ENCODE measurements at regions not wholly inside any gene's neighbourhood (a gene's known extent, or its start where the extent isn't known, plus 50 kb on each side); places are given as distances from the start of the nearest gene placed in this dataset.

GRCh38 chr12:24544368-24544767, 404.5 kb downstream of the BCAT1 start:
- no peak for DNase-seq
- H3K4me3 ChIP-seq (ENCODE audit: low read length): no peak overlapping the region
- H3K4me1 ChIP-seq (ENCODE audit: control insufficient read depth, insufficient read depth, low read length): no peaks in the 10 kb centered on the region
- no peaks in the 10 kb centered on the region for H3K9me3 ChIP-seq (ENCODE audit: control insufficient read depth, low read depth, low read length)
- H3K36me3 ChIP-seq (ENCODE audit: control insufficient read depth, insufficient read depth, low read length): no peaks in the 10 kb centered on the region
- no peaks in the 10 kb centered on the region for H3K27me3 ChIP-seq (ENCODE audit: control insufficient read depth, insufficient read depth, low read length)
- no peak overlapping the region for H3K27ac ChIP-seq (ENCODE audit: low read length)

- DNase-seq: no peak
- 80% methylated on average over 3 of the region's 5 CpGs for WGBS (ENCODE audit: insufficient coverage, low lambda C conversion rate)
- H3K4me3 ChIP-seq (ENCODE audit: low read length): no peak overlapping the region
- no peaks in the 10 kb centered on the region for H3K9me3 ChIP-seq (ENCODE audit: control insufficient read depth, low read depth, low read length)
- H3K36me3 ChIP-seq (ENCODE audit: control insufficient read depth, insufficient read depth, low read length): no peaks in the 10 kb centered on the region
- no peak overlapping the region for H3K27ac ChIP-seq (ENCODE audit: low read length)
- no peaks in the 10 kb centered on the region for H3K27me3 ChIP-seq (ENCODE audit: control insufficient read depth, insufficient read depth, low read length)
- H3K4me1 ChIP-seq (ENCODE audit: control insufficient read depth, insufficient read depth, low read length): no peaks in the 10 kb centered on the region
These were observed 407.6 kb downstream of the BCAT1 start for GRCh38 chr12:24541193-24541871.

GRCh38 chr12:24539646-24540045, 409.3 kb downstream of the BCAT1 start:
- Histone ChIP-seq H3K27ac (ENCODE audit: low read length) (no peak overlapping the region), H3K9me3 (ENCODE audit: control insufficient read depth, low read depth, low read length) (no peaks in the 10 kb centered on the region), H3K36me3 (ENCODE audit: control insufficient read depth, insufficient read depth, low read length) (no peaks in the 10 kb centered on the region), H3K4me1 (ENCODE audit: control insufficient read depth, insufficient read depth, low read length) (no peaks in the 10 kb centered on the region), H3K4me3 (ENCODE audit: low read length) (no peak overlapping the region), H3K27me3 (ENCODE audit: control insufficient read depth, insufficient read depth, low read length) (no peaks in the 10 kb centered on the region)
- DNase-seq: no peak
- WGBS (ENCODE audit: insufficient coverage, low lambda C conversion rate): 90% methylated on average over 3 of the region's 3 CpGs

- 85% methylated on average over 2 of the region's 3 CpGs for WGBS (ENCODE audit: insufficient coverage, low lambda C conversion rate)
- H3K9me3 ChIP-seq (ENCODE audit: control insufficient read depth, low read depth, low read length): no peaks in the 10 kb centered on the region
- no peaks in the 10 kb centered on the region for H3K36me3 ChIP-seq (ENCODE audit: control insufficient read depth, insufficient read depth, low read length)
- DNase-seq: no peak
- H3K4me1 ChIP-seq (ENCODE audit: control insufficient read depth, insufficient read depth, low read length): no peaks in the 10 kb centered on the region
- no peak overlapping the region for H3K27ac ChIP-seq (ENCODE audit: low read length)
- H3K4me3 ChIP-seq (ENCODE audit: low read length): no peak overlapping the region
- H3K27me3 ChIP-seq (ENCODE audit: control insufficient read depth, insufficient read depth, low read length): no peaks in the 10 kb centered on the region
These were observed 411.6 kb downstream of the BCAT1 start for GRCh38 chr12:24537083-24537860.

- no peak for DNase-seq
- 18% methylated on average over 2 of the region's 6 CpGs for WGBS (ENCODE audit: insufficient coverage, low lambda C conversion rate)
- Histone ChIP-seq H3K9me3 (ENCODE audit: control insufficient read depth, low read depth, low read length) (no peaks in the 10 kb centered on the region), H3K27ac (ENCODE audit: low read length) (no peak overlapping the region), H3K27me3 (ENCODE audit: control insufficient read depth, insufficient read depth, low read length) (no peaks in the 10 kb centered on the region), H3K4me3 (ENCODE audit: low read length) (no peak overlapping the region), H3K4me1 (ENCODE audit: control insufficient read depth, insufficient read depth, low read length) (no peaks in the 10 kb centered on the region), H3K36me3 (ENCODE audit: control insufficient read depth, insufficient read depth, low read length) (no peaks in the 10 kb centered on the region)
These were observed 413.4 kb downstream of the BCAT1 start for GRCh38 chr12:24535334-24536069.

GRCh38 chr12:24534622-24535021, 414.3 kb downstream of the BCAT1 start:
- H3K36me3 ChIP-seq (ENCODE audit: control insufficient read depth, insufficient read depth, low read length): no peaks in the 10 kb centered on the region
- H3K4me3 ChIP-seq (ENCODE audit: low read length): no peak overlapping the region
- H3K27ac ChIP-seq (ENCODE audit: low read length): no peak overlapping the region
- no peaks in the 10 kb centered on the region for H3K27me3 ChIP-seq (ENCODE audit: control insufficient read depth, insufficient read depth, low read length)
- DNase-seq: no peak
- WGBS (ENCODE audit: insufficient coverage, low lambda C conversion rate): no CpG with 5 or more reads among the region's 4 CpGs
- H3K9me3 ChIP-seq (ENCODE audit: control insufficient read depth, low read depth, low read length): no peaks in the 10 kb centered on the region
- H3K4me1 ChIP-seq (ENCODE audit: control insufficient read depth, insufficient read depth, low read length): no peaks in the 10 kb centered on the region

- no peaks in the 10 kb centered on the region for H3K27me3 ChIP-seq (ENCODE audit: control insufficient read depth, insufficient read depth, low read length)
- no peaks in the 10 kb centered on the region for H3K36me3 ChIP-seq (ENCODE audit: control insufficient read depth, insufficient read depth, low read length)
- no peaks in the 10 kb centered on the region for H3K9me3 ChIP-seq (ENCODE audit: control insufficient read depth, low read depth, low read length)
- H3K4me1 ChIP-seq (ENCODE audit: control insufficient read depth, insufficient read depth, low read length): no peaks in the 10 kb centered on the region
- no CpG with 5 or more reads among the region's 3 CpGs for WGBS (ENCODE audit: insufficient coverage, low lambda C conversion rate)
- DNase-seq: no peak
- no peak overlapping the region for H3K27ac ChIP-seq (ENCODE audit: low read length)
- no peak overlapping the region for H3K4me3 ChIP-seq (ENCODE audit: low read length)
These were observed 415.1 kb downstream of the BCAT1 start for GRCh38 chr12:24533716-24534352.

- no peak overlapping the region for H3K27ac ChIP-seq (ENCODE audit: low read length)
- 100% methylated on average over 1 of the region's 2 CpGs for WGBS (ENCODE audit: insufficient coverage, low lambda C conversion rate)
- H3K27me3 ChIP-seq (ENCODE audit: control insufficient read depth, insufficient read depth, low read length): no peaks in the 10 kb centered on the region
- H3K4me3 ChIP-seq (ENCODE audit: low read length): no peak overlapping the region
- DNase-seq: no peak
- no peaks in the 10 kb centered on the region for H3K9me3 ChIP-seq (ENCODE audit: control insufficient read depth, low read depth, low read length)
- H3K4me1 ChIP-seq (ENCODE audit: control insufficient read depth, insufficient read depth, low read length): no peaks in the 10 kb centered on the region
- H3K36me3 ChIP-seq (ENCODE audit: control insufficient read depth, insufficient read depth, low read length): no peaks in the 10 kb centered on the region
These were observed 418.2 kb downstream of the BCAT1 start for GRCh38 chr12:24530689-24531088.

- H3K4me1 ChIP-seq (ENCODE audit: control insufficient read depth, insufficient read depth, low read length): no peaks in the 10 kb centered on the region
- no peaks in the 10 kb centered on the region for H3K27me3 ChIP-seq (ENCODE audit: control insufficient read depth, insufficient read depth, low read length)
- H3K4me3 ChIP-seq (ENCODE audit: low read length): no peak overlapping the region
- H3K36me3 ChIP-seq (ENCODE audit: control insufficient read depth, insufficient read depth, low read length): no peaks in the 10 kb centered on the region
- DNase-seq: no peak
- no peak overlapping the region for H3K27ac ChIP-seq (ENCODE audit: low read length)
- no peaks in the 10 kb centered on the region for H3K9me3 ChIP-seq (ENCODE audit: control insufficient read depth, low read depth, low read length)
These were observed 421.8 kb downstream of the BCAT1 start for GRCh38 chr12:24527102-24527501.

- Histone ChIP-seq H3K36me3 (ENCODE audit: control insufficient read depth, insufficient read depth, low read length) (no peaks in the 10 kb centered on the region), H3K27ac (ENCODE audit: low read length) (no peak overlapping the region), H3K9me3 (ENCODE audit: control insufficient read depth, low read depth, low read length) (peaks cover 12% of the 10 kb centered on the region), H3K4me1 (ENCODE audit: control insufficient read depth, insufficient read depth, low read length) (no peaks in the 10 kb centered on the region), H3K4me3 (ENCODE audit: low read length) (no peak overlapping the region), H3K27me3 (ENCODE audit: control insufficient read depth, insufficient read depth, low read length) (no peaks in the 10 kb centered on the region)
- WGBS (ENCODE audit: insufficient coverage, low lambda C conversion rate): 80% methylated on average over 1 of the region's 1 CpG
- no peak for DNase-seq
These were observed 426.2 kb downstream of the BCAT1 start for GRCh38 chr12:24522736-24523135.
